ENCODE measurements at regions not wholly inside any gene's neighbourhood (a gene's known extent, or its start where the extent isn't known, plus 50 kb on each side); places are given as distances from the start of the nearest gene placed in this dataset.
A peak's percentile ranks its signal among the peaks of the same experiment; 100 is the strongest.

- peak; percentile 43 for DNase-seq
- in situ Hi-C loops (cut with MboI; ENCODE audit: low pct_ligation_motif_present in 1 of 4, low pct_unique_long_range_greater_than_20kb in 1 of 4, low sequenced_read_pairs in 3 of 4) (no loop called here), intact Hi-C loops (cut with DNase I; ENCODE audit: low total_unique reads) (no loop called here)
- Histone ChIP-seq H3K36me3 (no peaks in the 10 kb centered on the region), H3K4me3 (no peak overlapping the region), H3K27me3 (no peaks in the 10 kb centered on the region), H3K27ac (peak overlapping the region in 1 of 4 donors; percentile 12), H3K9me3 (no peaks in the 10 kb centered on the region), H3K4me1 (no peaks in the 10 kb centered on the region)
- WGBS, 2 donors (ENCODE audit: low coverage in 1 of 2), result 70% methylated on average over 11 of the region's 11 CpGs; no CpG with 5 or more reads in 1 of the 2 donors
- TF ChIP-seq EP300 (IDR thresholded peaks at IDR 0.05; ENCODE audit: low read depth) (no peak), POLR2A (IDR thresholded peaks at IDR 0.05) (no peak), CTCF (IDR thresholded peaks at IDR 0.05) (no peak), POLR2AphosphoS5 (IDR thresholded peaks at IDR 0.05) (no peak)
These were observed 203.9 kb upstream of the VCX3A start for GRCh38 chrX:6738518-6739470.

GRCh38 chrX:6734844-6735634 lies 200.1 kb upstream of the VCX3A start:
- no peaks in the 10 kb centered on the region for H3K36me3 ChIP-seq

GRCh38 chrX:6732101-6732500 lies 197.2 kb upstream of the VCX3A start:
- no peaks in the 10 kb centered on the region for H3K36me3 ChIP-seq
- no peak overlapping the region for H3K4me3 ChIP-seq
- no peaks in the 10 kb centered on the region for H3K4me1 ChIP-seq
- intact Hi-C loops (cut with DNase I; ENCODE audit: low total_unique reads), result no loop called here
- H3K27ac ChIP-seq, result no peak overlapping the region
- WGBS, 2 donors (ENCODE audit: low coverage in 1 of 2), result 51% methylated on average over 1 of the region's 1 CpG; no CpG with 5 or more reads in 1 of the 2 donors
- no peaks in the 10 kb centered on the region for H3K9me3 ChIP-seq
- no peaks in the 10 kb centered on the region for H3K27me3 ChIP-seq
- in situ Hi-C loops (cut with MboI; ENCODE audit: low pct_ligation_motif_present in 1 of 4, low pct_unique_long_range_greater_than_20kb in 1 of 4, low sequenced_read_pairs in 3 of 4), result no loop called here
- TF ChIP-seq POLR2AphosphoS5 (IDR thresholded peaks at IDR 0.05) (no peak), CTCF (IDR thresholded peaks at IDR 0.05) (no peak), POLR2A (IDR thresholded peaks at IDR 0.05) (no peak), EP300 (IDR thresholded peaks at IDR 0.05; ENCODE audit: low read depth) (no peak)
- no peak for DNase-seq

More at GRCh38 chrX:6734844-6735634, 200.1 kb upstream of the VCX3A start:
- WGBS, 2 donors (ENCODE audit: low coverage in 1 of 2), result 76 to 80% methylated on average over 1 to 6 of the region's 6 CpGs
- Histone ChIP-seq H3K27ac (no peak overlapping the region), H3K4me1 (no peaks in the 10 kb centered on the region), H3K9me3 (no peaks in the 10 kb centered on the region), H3K27me3 (no peaks in the 10 kb centered on the region), H3K4me3 (no peak overlapping the region)
- in situ Hi-C loops (cut with MboI; ENCODE audit: low pct_ligation_motif_present in 1 of 4, low pct_unique_long_range_greater_than_20kb in 1 of 4, low sequenced_read_pairs in 3 of 4), result no loop called here
- DNase-seq, result no peak
- TF ChIP-seq EP300 (IDR thresholded peaks at IDR 0.05; ENCODE audit: low read depth) (no peak), CTCF (IDR thresholded peaks at IDR 0.05) (no peak), POLR2AphosphoS5 (IDR thresholded peaks at IDR 0.05) (no peak)
- intact Hi-C loops (cut with DNase I; ENCODE audit: low total_unique reads), result no loop called here

- in situ Hi-C loops (cut with MboI; ENCODE audit: low pct_ligation_motif_present in 1 of 4, low pct_unique_long_range_greater_than_20kb in 1 of 4, low sequenced_read_pairs in 3 of 4), result no loop called here
- no peak for DNase-seq
- H3K27ac ChIP-seq, result no peak overlapping the region
These were observed 194.7 kb upstream of the VCX3A start for GRCh38 chrX:6729626-6730025.

More at GRCh38 chrX:6729626-6730025, 194.7 kb upstream of the VCX3A start:
- no peaks in the 10 kb centered on the region for H3K36me3 ChIP-seq
- H3K9me3 ChIP-seq, result no peaks in the 10 kb centered on the region
- intact Hi-C loops (cut with DNase I; ENCODE audit: low total_unique reads), result no loop called here
- 56% methylated on average over 9 of the region's 9 CpGs; no CpG with 5 or more reads in 1 of the 2 donors for WGBS, 2 donors (ENCODE audit: low coverage in 1 of 2)
- H3K4me3 ChIP-seq, result no peak overlapping the region
- no peaks in the 10 kb centered on the region for H3K27me3 ChIP-seq
- H3K4me1 ChIP-seq, result no peaks in the 10 kb centered on the region
- TF ChIP-seq POLR2AphosphoS5 (IDR thresholded peaks at IDR 0.05) (no peak), EP300 (IDR thresholded peaks at IDR 0.05; ENCODE audit: low read depth) (no peak), POLR2A (IDR thresholded peaks at IDR 0.05) (no peak), CTCF (IDR thresholded peaks at IDR 0.05) (no peak)

All from transverse colon (tissue), 4 donors.